HG03175 (cell line): ENCODE measurements at regions not wholly inside any gene's neighbourhood (a gene's known extent, or its start where the extent isn't known, plus 50 kb on each side); places are given as distances from the start of the nearest gene placed in this dataset.

Experiments used
- ATAC-seq: cut with Tn5 transposase; IDR thresholded peaks from one replicate; pipeline ENCODE4 v1.9.1; 2021; ENCODE audit warnings: mild to moderate bottlenecking, moderate library complexity; ENCODE audit not compliant: unreplicated experiment

GRCh38 chr2:60003076-60003475, 550.4 kb downstream of the BCL11A start:
- no peak for ATAC-seq

GRCh38 chr2:60002183-60002867, 551.1 kb downstream of the BCL11A start:
- no peak for ATAC-seq

GRCh38 chr2:60000686-60001085, 552.8 kb downstream of the BCL11A start:
- no peak for ATAC-seq

GRCh38 chr2:59998324-59998723, 555.1 kb downstream of the BCL11A start:
- ATAC-seq, result no peak

GRCh38 chr2:59997371-59997770, 556.1 kb downstream of the BCL11A start:
- no peak for ATAC-seq

GRCh38 chr2:59996855-59997254, 556.6 kb downstream of the BCL11A start:
- no peak for ATAC-seq

GRCh38 chr2:59993726-59994125, 559.7 kb downstream of the BCL11A start:
- ATAC-seq, result no peak

- no peak for ATAC-seq
Observed at GRCh38 chr2:59988341-59988740, 565.1 kb downstream of the BCL11A start.

- no peak for ATAC-seq
Observed at GRCh38 chr2:59986511-59986910, 566.9 kb downstream of the BCL11A start.

GRCh38 chr2:59985923-59986322, 567.5 kb downstream of the BCL11A start:
- no peak for ATAC-seq

GRCh38 chr2:59974051-59974766, 579.2 kb downstream of the BCL11A start:
- ATAC-seq, result no peak

- ATAC-seq, result no peak
Observed at GRCh38 chr2:59969161-59969560, 584.3 kb downstream of the BCL11A start.

GRCh38 chr2:59968441-59968840, 585.0 kb downstream of the BCL11A start:
- no peak for ATAC-seq

GRCh38 chr2:59967691-59968090, 585.8 kb downstream of the BCL11A start:
- ATAC-seq, result no peak

GRCh38 chr2:59963157-59963556, 590.3 kb downstream of the BCL11A start:
- no peak for ATAC-seq

- ATAC-seq, result no peak
Observed at GRCh38 chr2:59961746-59962145, 591.7 kb downstream of the BCL11A start.

- no peak for ATAC-seq
Observed at GRCh38 chr2:59959944-59960343, 593.5 kb downstream of the BCL11A start.

GRCh38 chr2:59957504-59957903, 596.0 kb downstream of the BCL11A start:
- no peak for ATAC-seq

GRCh38 chr2:59956981-59957380, 596.5 kb downstream of the BCL11A start:
- no peak for ATAC-seq

GRCh38 chr2:59947917-59948541, 605.4 kb downstream of the BCL11A start:
- ATAC-seq, result no peak

- ATAC-seq, result no peak
Observed at GRCh38 chr2:59947209-59947608, 606.2 kb downstream of the BCL11A start.

- no peak for ATAC-seq
Observed at GRCh38 chr2:59939236-59939635, 614.2 kb downstream of the BCL11A start.
